ENCODE measurements at regions not wholly inside any gene's neighbourhood (a gene's known extent, or its start where the extent isn't known, plus 50 kb on each side); places are given as distances from the start of the nearest gene placed in this dataset.
"Not testable (repeated sequence)": the region's sequence is repeated elsewhere in the genome, so short reads cannot be mapped to it uniquely, and the experiment has no call there.

GRCh38 chr4:27368781-27369180 is 508.1 kb downstream of the STIM2 start:
- no peak for DNase-seq

- DNase-seq = no peak
These were observed 521.2 kb downstream of the STIM2 start for GRCh38 chr4:27381815-27382214.

- no peak for DNase-seq
These were observed 527.1 kb downstream of the STIM2 start for GRCh38 chr4:27387711-27388110.

GRCh38 chr4:27397886-27398285 is 537.2 kb downstream of the STIM2 start:
- DNase-seq = no peak

GRCh38 chr4:27398631-27399310 is 538.1 kb downstream of the STIM2 start:
- peak; percentile 51 for DNase-seq

- no peak for DNase-seq
These were observed 547.0 kb downstream of the STIM2 start for GRCh38 chr4:27407616-27408015.

GRCh38 chr4:27412613-27413012 is 552.0 kb downstream of the STIM2 start:
- DNase-seq = no peak

GRCh38 chr4:27414887-27415731 is 554.5 kb downstream of the STIM2 start:
- no peak for DNase-seq

- no peak for DNase-seq
These were observed 568.0 kb downstream of the STIM2 start for GRCh38 chr4:27428661-27429060.

GRCh38 chr4:27429364-27429871 is 568.8 kb downstream of the STIM2 start:
- DNase-seq = peak; percentile 48

GRCh38 chr4:27442146-27442545 is 581.5 kb downstream of the STIM2 start:
- no peak for DNase-seq

GRCh38 chr4:27442661-27443060 is 582.0 kb downstream of the STIM2 start:
- DNase-seq = not testable (repeated sequence)

- DNase-seq = no peak
These were observed 603.2 kb downstream of the STIM2 start for GRCh38 chr4:27463816-27464215.

- DNase-seq = no peak
These were observed 606.7 kb downstream of the STIM2 start for GRCh38 chr4:27467351-27467750.

- DNase-seq = no peak
These were observed 611.7 kb downstream of the STIM2 start for GRCh38 chr4:27472364-27472763.

- DNase-seq = no peak
These were observed 614.0 kb downstream of the STIM2 start for GRCh38 chr4:27474691-27475090.

- DNase-seq = no peak
These were observed 623.6 kb downstream of the STIM2 start for GRCh38 chr4:27484216-27484615.

- no peak for DNase-seq
These were observed 629.7 kb downstream of the STIM2 start for GRCh38 chr4:27490315-27490714.

GRCh38 chr4:27490766-27491165 is 630.1 kb downstream of the STIM2 start:
- no peak for DNase-seq

GRCh38 chr4:27506401-27506800 is 645.8 kb downstream of the STIM2 start:
- no peak for DNase-seq

- DNase-seq = no peak
These were observed 654.1 kb downstream of the STIM2 start for GRCh38 chr4:27514711-27515110.

- DNase-seq = no peak
These were observed 654.5 kb downstream of the STIM2 start for GRCh38 chr4:27515140-27515539.

GRCh38 chr4:27518876-27519275 is 658.2 kb downstream of the STIM2 start:
- DNase-seq = no peak

GRCh38 chr4:27524224-27524623 is 663.6 kb downstream of the STIM2 start:
- no peak for DNase-seq

All from right forelimb (tissue), 1 donor.